CD14-positive monocyte (primary cell): ENCODE measurements at regions not wholly inside any gene's neighbourhood (a gene's known extent, or its start where the extent isn't known, plus 50 kb on each side); places are given as distances from the start of the nearest gene placed in this dataset.
"Not testable (repeated sequence)": the region's sequence is repeated elsewhere in the genome, so short reads cannot be mapped to it uniquely, and the experiment has no call there.

Experiments
- DNase-seq, 3 donors: peaks; one replicate each; pipeline ENCODE4 v3.0.0-alpha.2; 2011 to 2022
- H2AFZ ChIP-seq: 2 replicates; pipeline ENCODE4 v1.6.0; 2012; ENCODE audit warnings: mild to moderate bottlenecking, low read depth, low read length, inconsistent platforms; ENCODE audit not compliant: insufficient read depth, poor library complexity, severe bottlenecking
- H3K27ac ChIP-seq, 2 donors: 1 replicate in 1 of 2; 2 replicates in 1 of 2; pipeline ENCODE4 v1.5.1; 2012 to 2013; ENCODE audit warnings: low read length in 2 of 2, control low read depth in 1 of 2, inconsistent platforms in 1 of 2, low read depth in 1 of 2, mild to moderate bottlenecking in 1 of 2
- H3K27me3 ChIP-seq, 2 donors: one replicate each; pipeline versions ENCODE4 v1.6.0 to v1.6.1; 2011 to 2013; ENCODE audit warnings: low read length in 2 of 2; ENCODE audit not compliant: control insufficient read depth in 2 of 2, insufficient read depth in 2 of 2
- H3K36me3 ChIP-seq, 2 donors: replicated peaks in 1 of 2; 1 replicate in 1 of 2; 2 replicates in 1 of 2; pipeline versions ENCODE4 v1.5.1 to v1.6.1; 2012 to 2013; ENCODE audit warnings: low read length in 2 of 2, control low read depth in 1 of 2, inconsistent platforms in 1 of 2, mild to moderate bottlenecking in 1 of 2; ENCODE audit not compliant: insufficient read depth in 2 of 2, control insufficient read depth in 1 of 2
- H3K4me1 ChIP-seq, 2 donors: 1 replicate in 1 of 2; 2 replicates in 1 of 2; pipeline versions ENCODE4 v1.5.1 to v1.6.1; 2012 to 2013; ENCODE audit warnings: low read length in 2 of 2, control low read depth in 1 of 2, inconsistent platforms in 1 of 2, mild to moderate bottlenecking in 1 of 2, moderate library complexity in 1 of 2; ENCODE audit not compliant: insufficient read depth in 2 of 2, control insufficient read depth in 1 of 2
- H3K4me2 ChIP-seq: replicated peaks from 2 replicates; pipeline ENCODE3; 2012; ENCODE audit warnings: low read length, moderate library complexity, mild to moderate bottlenecking; ENCODE audit not compliant: poor library complexity, severe bottlenecking; ENCODE audit errors: extremely low read depth
- H3K4me3 ChIP-seq, 3 experiments: fragments of 200-600 bp in 1 of 3; sonication (generic) in 1 of 3; replicated peaks in 1 of 3; 1 replicate in 2 of 3; 2 replicates in 1 of 3; pipeline ENCODE4 v1.5.1; 2011 to 2013; ENCODE audit warnings: low read length in 3 of 3, mild to moderate bottlenecking in 3 of 3, control low read depth in 2 of 3, low read depth in 2 of 3, inconsistent platforms in 1 of 3, moderate library complexity in 1 of 3
- H3K79me2 ChIP-seq: 2 replicates; pipeline ENCODE4 v1.6.0; 2012; ENCODE audit warnings: mild to moderate bottlenecking, control low read depth, inconsistent platforms, low read length, moderate library complexity; ENCODE audit not compliant: insufficient read depth
- H3K9ac ChIP-seq: 2 replicates; pipeline ENCODE4 v1.6.0; 2017; ENCODE audit warnings: low read length, mild to moderate bottlenecking; ENCODE audit not compliant: insufficient read depth, poor library complexity, severe bottlenecking
- H3K9me3 ChIP-seq, 2 donors: replicated peaks in 1 of 2; 1 replicate in 1 of 2; 2 replicates in 1 of 2; pipeline versions ENCODE4 v1.5.1 to v1.6.1; 2012 to 2013; ENCODE audit warnings: low read length in 2 of 2, control low read depth in 1 of 2; ENCODE audit not compliant: control insufficient read depth in 1 of 2, insufficient read depth in 1 of 2
- H4K20me1 ChIP-seq: 2 replicates; pipeline ENCODE4 v1.6.0; 2012; ENCODE audit warnings: mild to moderate bottlenecking, low read length, control low read depth, moderate library complexity; ENCODE audit not compliant: insufficient read depth
- H3K27ac Mint-ChIP-seq, 7 donors: one replicate each; pipeline ENCODE4 v1.8.0; 2020; ENCODE audit warnings: mild to moderate bottlenecking in 7 of 7, mixed read lengths in 7 of 7, moderate library complexity in 6 of 7, inconsistent platforms in 2 of 7
- H3K27me3 Mint-ChIP-seq, 3 donors: one replicate each; pipeline ENCODE4 v1.8.0; 2021 to 2022; ENCODE audit warnings: low read depth in 3 of 3, mild to moderate bottlenecking in 3 of 3, mixed read lengths in 3 of 3, moderate library complexity in 3 of 3, inconsistent platforms in 1 of 3
- H3K36me3 Mint-ChIP-seq, 2 donors: one replicate each; pipeline ENCODE4 v1.8.0; 2020; ENCODE audit warnings: mixed read lengths in 2 of 2, inconsistent platforms in 1 of 2, mild to moderate bottlenecking in 1 of 2
- H3K4me1 Mint-ChIP-seq: one replicate; pipeline ENCODE4 v1.8.0; 2020; ENCODE audit warnings: mild to moderate bottlenecking, mixed read lengths
- H3K4me3 Mint-ChIP-seq, 2 donors: one replicate each; pipeline ENCODE4 v1.8.0; 2020; ENCODE audit warnings: mild to moderate bottlenecking in 2 of 2, mixed read lengths in 2 of 2, moderate library complexity in 1 of 2
- H3K9me3 Mint-ChIP-seq, 7 donors: one replicate each; pipeline ENCODE4 v1.8.0; 2020 to 2022; ENCODE audit warnings: mixed read lengths in 7 of 7, mild to moderate bottlenecking in 6 of 7, moderate library complexity in 6 of 7, inconsistent platforms in 2 of 7
- CTCF ChIP-seq: fragments of 200-600 bp; IDR thresholded peaks from one replicate; pipeline ENCODE4 v1.8.0; 2022; ENCODE audit warnings: antibody characterized with exemption, mild to moderate bottlenecking
- WGBS: methylation state at CpG from one replicate; pipeline ENCODE4 v1.1.5; 2013; ENCODE audit warnings: missing lambda C conversion rate; ENCODE audit not compliant: insufficient coverage; 5-methylcytosine and 5-hydroxymethylcytosine counted together
- intact Hi-C, 2 donors: fragments of 100-400 bp; cut with micrococcal nuclease; formaldehyde crosslinking; loops; one replicate each; pipeline versions ENCODE4 v1.15.0 to v1.15.1; 2023

GRCh38 chr18:34531110-34531509, 179.0 kb upstream of the DTNA start:
- Histone ChIP-seq H2AFZ (no peak overlapping the region), H3K27me3 (no peaks in the 10 kb centered on the region), H4K20me1 (no peaks in the 10 kb centered on the region), H3K27ac (no peak overlapping the region), H3K4me1 (no peaks in the 10 kb centered on the region), H3K36me3 (no peaks in the 10 kb centered on the region), H3K9me3 (no peaks in the 10 kb centered on the region), H3K9ac (no peak overlapping the region), H3K79me2 (no peaks in the 10 kb centered on the region), H3K4me2 (no peak overlapping the region), H3K4me3 (no peak overlapping the region)
- Mint-ChIP-seq H3K27me3 (peaks cover 0 to 7% (median 0%) of the 10 kb centered on the region in 3 donors), H3K36me3 (no peaks in the 10 kb centered on the region), H3K27ac (no peak overlapping the region), H3K4me1 (no peaks in the 10 kb centered on the region), H3K4me3 (no peak overlapping the region), H3K9me3 (peaks cover 0 to 4% (median 2%) of the 10 kb centered on the region in 7 donors)
- no peak for DNase-seq
- intact Hi-C loops: no loop called here
- TF ChIP-seq CTCF: no peak
- no CpG with 5 or more reads among the region's 3 CpGs for WGBS

DNA sequence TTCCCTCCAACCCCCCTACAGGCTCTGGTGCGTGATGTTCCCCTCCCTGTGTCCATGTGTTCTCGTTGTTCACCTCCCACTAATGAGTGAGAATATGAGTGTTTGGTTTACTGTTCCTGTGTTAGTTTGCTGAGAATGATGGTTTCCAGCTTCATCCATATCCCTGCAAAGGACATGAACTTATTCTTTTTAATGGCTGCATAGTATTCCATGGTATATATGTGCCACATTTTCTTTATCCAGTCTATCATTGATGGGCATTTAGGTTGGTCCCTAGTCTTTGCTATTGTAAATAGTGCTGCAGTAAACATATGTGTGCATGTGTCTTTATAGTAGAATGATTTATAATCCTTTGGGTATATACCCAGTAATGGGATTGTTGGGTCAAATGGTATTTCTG, 175.5 kb upstream of the DTNA start:
- H3K36me3 Mint-ChIP-seq, H3K27ac ChIP-seq, H3K9me3 ChIP-seq, H3K4me1 ChIP-seq, H3K79me2 ChIP-seq, H3K4me1 Mint-ChIP-seq, intact Hi-C loops, H3K4me2 ChIP-seq, H3K4me3 ChIP-seq, H3K9ac ChIP-seq, H3K9me3 Mint-ChIP-seq, DNase-seq, H3K27me3 Mint-ChIP-seq, H4K20me1 ChIP-seq, H2AFZ ChIP-seq, H3K36me3 ChIP-seq, H3K27me3 ChIP-seq, H3K4me3 Mint-ChIP-seq, H3K27ac Mint-ChIP-seq: not testable (repeated sequence)
- WGBS: no CpG with 5 or more reads among the region's 2 CpGs
